ENCODE measurements at regions not wholly inside any gene's neighbourhood (a gene's known extent, or its start where the extent isn't known, plus 50 kb on each side); places are given as distances from the start of the nearest gene placed in this dataset.
"Not testable (repeated sequence)": the region's sequence is repeated elsewhere in the genome, so short reads cannot be mapped to it uniquely, and the experiment has no call there.

DNA sequence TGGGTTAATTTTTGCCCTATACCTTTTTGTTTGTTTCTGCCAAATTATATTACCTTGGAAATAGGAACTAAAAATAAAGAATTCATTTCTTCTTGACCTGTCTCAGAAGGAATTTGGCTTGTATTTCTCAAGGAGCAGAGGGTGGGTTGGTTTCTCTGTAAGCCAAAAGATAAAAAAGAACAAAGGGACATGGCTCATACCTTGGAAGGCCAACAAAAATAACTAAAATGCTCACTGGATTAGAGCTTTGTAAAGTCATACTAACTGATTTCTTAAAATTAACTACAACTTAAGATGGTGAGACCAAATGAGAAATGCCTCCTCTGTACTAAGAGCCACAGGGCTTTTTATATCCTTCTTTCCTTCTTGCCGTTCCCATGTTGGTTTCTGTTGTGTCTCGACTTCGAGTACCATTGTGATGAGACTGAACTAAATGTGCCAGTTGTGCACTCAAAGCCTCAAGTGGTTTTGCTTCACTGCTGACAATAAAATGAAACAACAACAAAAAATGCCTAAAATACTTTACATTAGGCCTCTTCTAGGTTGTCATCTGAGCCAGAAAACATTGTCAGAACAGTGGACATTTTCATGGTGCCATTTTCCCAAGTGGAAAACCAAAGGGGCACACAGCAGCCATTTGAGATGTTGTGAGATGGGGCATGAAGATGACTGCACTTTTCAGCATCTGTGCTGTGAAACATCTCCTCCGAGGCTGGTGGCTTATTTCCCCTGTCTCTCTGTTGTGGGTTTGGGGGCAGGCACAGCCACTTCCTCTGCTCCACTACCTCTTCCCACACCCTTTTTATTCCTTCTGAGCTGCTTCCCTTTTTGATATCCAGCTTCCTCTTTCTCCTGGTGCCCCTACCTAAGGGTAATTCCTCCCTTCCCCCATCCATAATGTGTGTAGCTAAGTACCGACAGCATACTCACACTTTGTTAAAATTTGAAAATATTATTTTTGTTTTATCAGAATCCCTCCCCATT lies 51.8 kb upstream of the AGR3 start:
- no peak for DNase-seq (ENCODE audit: low read depth in 2 of 2)

DNA sequence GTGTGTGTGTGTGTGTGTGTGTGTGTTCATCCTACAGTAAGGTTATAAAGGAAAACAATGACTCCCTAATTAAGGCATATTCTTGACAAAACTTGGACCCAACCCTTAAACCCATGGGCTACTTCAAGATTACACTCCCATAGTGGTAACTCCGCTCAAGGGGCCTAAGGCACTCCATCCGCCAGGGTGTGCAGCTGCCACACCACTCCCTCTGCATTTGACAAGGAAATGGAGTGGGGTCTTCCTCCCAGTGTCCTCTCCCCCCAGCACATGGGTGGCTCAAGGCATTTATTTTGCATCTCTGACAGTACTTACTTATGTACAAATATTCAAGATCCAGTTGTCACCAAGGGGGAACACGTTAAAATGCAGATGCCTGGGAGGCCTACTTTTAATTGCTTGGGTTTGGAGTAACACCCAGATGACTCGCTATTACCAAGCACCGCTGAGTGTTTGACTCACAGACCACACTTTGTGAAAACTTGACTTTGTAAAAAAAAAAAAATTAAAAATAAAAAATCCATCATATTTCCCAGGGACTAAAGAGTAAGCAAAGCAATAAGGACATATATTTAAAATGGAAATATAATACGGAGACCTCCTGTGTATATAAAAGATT lies 53.0 kb upstream of the AGR3 start:
- no peak for DNase-seq (ENCODE audit: low read depth in 2 of 2)

DNA sequence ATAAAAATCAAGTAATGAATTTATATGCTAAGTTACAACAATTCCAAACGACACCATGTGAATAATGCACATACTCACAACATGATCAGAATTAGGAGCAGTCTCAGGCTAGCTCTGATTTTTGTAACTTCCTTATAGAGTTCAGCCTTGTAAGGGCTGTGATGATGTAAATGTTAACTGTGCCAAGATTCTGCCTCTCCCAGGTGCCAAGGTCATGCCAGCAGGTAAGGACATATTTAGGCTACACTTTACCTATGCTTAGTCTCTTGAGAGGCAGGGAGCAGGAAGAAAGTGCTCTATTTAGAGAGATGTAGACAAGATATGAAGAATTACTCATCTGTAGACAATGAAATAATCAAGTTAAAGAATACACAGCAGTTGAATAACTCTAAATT lies 53.6 kb upstream of the AGR3 start:
- DNase-seq (ENCODE audit: low read depth in 2 of 2) = no peak

DNA sequence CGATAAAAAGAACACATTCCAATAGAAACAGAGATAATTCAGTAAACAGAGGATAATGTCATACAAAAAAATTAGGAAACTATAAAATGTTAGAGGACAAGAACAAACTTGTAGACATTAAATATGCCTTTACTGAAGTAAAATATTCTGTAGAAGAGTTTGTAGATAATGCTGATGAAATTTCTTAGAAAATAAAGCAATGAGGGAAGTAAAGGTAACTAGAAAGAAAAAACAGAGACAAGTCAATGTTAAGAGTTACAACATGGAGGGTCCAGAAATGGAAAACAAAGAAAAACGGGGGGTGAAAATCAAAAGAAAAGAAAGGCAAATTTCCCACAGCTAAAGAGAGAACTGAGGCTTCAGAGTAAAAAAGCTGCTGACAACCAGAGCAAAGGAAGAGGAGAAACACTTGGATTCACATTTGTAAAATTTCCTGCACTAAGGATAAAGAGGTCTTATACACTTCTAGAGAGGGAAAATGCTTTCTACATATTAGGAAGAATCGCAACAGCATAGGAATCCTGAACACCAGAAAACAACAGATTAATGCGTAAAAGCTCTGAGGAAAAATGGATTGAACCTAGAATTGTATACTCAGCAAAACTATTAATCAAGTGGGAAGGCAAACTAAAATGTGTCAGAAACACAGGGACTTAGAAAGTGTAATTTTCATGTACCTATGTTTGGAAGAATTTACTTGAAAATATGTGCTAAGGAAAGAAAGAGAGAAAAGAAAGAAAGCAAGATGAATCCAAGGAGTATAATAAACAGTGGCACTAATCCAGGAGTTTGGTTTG lies 55.0 kb upstream of the AGR3 start:
- no peak for DNase-seq (ENCODE audit: low read depth in 2 of 2)

DNA sequence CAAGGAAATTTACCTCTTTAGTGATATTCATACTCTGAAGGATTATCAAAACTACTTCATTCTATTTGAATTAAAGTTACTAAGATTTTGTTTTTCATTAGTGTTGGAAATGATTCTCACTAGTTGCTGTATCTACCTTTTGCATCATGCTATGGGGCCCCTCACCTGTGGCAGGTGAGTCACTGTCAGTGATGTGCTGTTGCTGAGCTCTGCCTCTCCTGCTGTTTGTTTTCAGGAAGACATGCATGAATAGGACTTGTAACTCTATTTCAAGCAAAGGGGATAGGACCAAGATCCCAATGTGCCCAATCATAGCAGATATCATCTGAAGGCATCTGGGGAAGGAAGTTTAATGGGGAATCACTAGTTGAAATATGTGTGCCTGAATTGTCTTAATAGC lies 57.4 kb upstream of the AGR3 start:
- no peak for DNase-seq (ENCODE audit: low read depth in 2 of 2)

DNA sequence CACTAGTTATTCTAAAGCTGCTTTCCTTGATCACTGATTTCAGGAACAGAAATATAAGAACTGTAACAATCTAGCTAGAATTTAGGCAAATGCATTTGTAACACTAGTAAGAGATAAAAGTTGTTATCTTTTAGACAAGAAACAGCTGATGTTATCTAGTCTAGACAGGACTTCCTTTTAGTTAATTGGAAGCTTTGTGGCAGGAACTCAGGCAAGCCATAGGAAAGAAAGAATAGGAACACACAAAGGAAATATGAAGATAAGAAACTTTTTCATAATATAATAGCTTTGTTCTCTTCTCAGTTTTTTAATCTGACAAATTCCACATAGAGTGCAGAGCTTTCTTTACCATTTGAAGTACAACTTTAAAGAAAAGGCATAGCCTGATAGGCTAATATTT lies 59.0 kb upstream of the AGR3 start:
- DNase-seq (ENCODE audit: low read depth in 2 of 2) = no peak

DNA sequence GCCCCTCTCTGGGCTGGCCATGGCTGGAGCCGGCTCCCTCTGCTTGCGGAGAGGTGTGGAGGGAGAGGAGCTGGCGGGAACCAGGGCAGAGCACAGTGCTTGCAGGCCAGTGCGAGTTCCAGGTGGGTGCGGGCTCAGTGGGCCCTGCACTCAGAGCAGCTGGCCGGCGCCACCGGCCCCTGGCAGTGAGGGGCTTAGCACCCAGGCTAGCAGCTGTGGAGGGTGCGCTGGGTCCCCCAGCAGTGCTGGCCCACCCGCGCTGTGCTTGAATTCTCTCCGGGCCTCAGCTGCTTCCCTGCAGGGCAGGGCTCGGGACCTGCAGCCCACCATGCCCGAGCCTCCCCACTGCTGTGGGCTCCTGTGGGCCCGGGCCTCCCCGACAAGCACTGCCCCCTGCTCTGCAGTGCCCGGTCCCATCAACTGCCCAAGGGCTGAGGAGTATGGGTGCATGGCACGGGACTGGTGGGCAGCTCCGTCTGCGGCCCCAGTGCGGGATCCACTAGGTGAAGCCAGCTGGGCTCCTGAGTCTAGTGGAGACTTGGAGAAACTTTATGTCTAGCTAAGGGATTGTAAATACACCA lies 61.2 kb upstream of the AGR3 start:
- DNase-seq (ENCODE audit: low read depth in 2 of 2) = no peak

DNA sequence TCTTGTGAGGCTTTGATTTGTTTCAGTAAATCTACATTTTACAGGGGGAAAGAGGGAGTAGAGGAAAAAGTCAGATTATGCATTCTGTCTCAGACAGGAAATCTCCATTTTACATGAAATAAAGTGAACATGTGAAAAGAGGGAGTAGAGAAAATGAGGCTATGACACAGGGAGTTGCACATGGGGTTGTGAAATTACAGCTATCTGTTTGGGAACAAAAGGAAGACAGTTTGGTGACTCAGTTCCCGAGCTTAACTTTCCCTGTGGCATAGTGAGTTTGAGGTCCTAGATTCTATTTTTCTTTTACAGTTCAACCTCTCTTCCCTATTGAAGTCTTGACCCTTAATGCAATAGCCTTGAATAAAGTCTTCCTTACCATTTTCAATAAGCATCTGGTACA lies 63.2 kb upstream of the AGR3 start:
- DNase-seq (ENCODE audit: low read depth in 2 of 2) = no peak

DNA sequence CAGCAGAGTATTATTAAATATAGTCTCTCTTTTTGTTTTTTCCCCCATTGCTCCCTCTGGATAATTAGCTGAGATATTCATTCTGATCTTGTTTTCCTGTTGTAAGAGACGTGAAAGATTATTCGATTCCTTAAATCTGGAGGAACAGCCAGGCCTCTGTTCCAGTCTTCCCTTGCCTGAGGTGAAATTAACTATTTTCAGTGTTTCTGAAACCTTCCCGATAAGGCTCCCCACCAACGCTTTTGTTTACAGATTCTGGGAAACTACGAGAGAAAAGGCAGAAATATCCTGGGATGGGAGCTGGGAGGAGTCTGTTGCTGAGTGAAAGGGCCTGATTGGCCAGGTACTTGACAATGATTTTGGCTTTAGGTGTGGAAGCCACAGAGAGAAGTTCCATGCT lies 63.6 kb upstream of the AGR3 start:
- DNase-seq (ENCODE audit: low read depth in 2 of 2) = no peak

DNA sequence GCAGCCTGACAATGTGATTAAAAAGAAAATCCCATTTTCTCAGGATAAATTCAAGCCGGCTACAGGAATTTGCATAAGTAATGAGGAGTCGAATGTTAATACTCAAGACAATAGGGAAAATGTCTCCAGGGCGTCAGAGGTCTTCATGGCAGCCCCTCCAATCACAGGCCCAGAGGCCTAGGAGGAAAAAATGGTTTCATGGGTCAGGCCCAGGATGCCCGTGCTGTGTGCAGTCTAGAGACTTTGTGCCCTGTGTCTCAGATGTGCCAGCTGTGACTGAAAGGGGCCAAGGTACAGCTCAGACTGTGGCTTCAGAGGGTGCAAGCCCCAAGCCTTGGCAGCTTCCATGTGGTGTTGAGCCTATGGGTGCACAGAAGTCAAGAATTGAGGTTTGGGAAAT lies 66.3 kb upstream of the AGR3 start:
- DNase-seq (ENCODE audit: low read depth in 2 of 2) = not testable (repeated sequence)

DNA sequence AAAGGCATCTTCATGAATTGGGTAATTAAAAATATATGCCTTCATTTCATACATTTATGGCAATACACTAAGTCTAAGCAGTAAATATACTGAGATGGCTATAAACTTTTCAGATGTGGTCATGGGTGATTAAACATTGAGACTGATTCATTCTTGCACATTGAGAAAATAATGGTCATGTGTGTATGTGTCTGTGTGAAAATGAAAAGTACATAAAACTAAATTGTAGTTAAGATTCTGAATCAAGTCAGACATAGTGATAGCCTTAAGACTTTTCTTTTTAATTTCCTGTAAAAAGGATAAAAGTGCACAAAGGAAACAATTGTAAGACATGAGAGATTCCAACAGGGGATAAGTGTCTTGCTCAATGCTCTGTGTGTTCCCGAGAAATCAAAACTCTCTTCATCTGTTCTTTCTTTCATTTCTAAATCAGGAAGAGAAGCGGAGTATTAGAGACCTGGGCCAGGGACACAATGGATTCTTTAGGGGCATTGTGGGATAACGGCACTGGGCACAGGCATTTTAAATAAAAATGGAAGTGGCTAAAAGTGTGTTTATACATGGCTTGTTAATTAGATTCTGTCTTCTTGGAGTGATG lies 69.8 kb upstream of the AGR3 start:
- DNase-seq (ENCODE audit: low read depth in 2 of 2) = no peak

DNA sequence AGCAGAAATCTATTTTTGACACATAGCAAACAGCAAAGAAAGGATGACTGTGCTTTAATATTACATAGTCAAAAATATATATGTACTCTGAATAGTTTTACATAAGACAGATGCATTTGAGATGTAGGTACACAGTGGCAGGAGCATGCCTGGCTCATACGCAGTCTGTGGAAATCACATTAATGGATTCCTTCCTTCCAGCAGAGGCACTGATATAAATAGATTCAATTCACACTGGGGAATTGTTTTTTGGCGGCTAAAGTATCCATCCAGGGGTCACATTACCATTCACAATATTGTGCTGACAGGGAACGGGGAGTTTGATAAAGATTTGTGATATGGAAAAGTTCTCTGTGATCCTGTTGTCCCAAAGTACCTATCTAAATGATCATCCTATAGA lies 72.5 kb upstream of the AGR3 start:
- DNase-seq (ENCODE audit: low read depth in 2 of 2) = no peak

DNA sequence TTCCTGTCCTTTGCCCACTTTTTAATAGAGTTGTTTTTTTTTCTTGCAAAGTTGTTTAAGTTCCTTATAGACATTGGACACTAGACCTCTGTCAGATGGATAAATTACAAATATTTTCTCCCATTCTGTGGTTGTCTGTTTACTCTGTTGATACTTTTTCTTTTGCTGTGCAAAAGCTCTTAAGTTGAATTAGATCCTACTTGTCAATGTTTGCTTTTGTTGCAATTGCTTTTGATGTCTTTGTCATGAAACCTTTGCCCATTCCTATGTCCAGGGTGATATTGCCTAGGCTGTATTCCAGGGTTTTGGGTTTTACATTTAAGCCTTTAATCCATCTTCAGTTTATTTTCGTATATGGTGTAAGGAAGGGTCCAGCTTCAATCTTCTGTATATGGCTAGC lies 76.9 kb upstream of the AGR3 start:
- no peak for DNase-seq (ENCODE audit: low read depth in 2 of 2)

DNA sequence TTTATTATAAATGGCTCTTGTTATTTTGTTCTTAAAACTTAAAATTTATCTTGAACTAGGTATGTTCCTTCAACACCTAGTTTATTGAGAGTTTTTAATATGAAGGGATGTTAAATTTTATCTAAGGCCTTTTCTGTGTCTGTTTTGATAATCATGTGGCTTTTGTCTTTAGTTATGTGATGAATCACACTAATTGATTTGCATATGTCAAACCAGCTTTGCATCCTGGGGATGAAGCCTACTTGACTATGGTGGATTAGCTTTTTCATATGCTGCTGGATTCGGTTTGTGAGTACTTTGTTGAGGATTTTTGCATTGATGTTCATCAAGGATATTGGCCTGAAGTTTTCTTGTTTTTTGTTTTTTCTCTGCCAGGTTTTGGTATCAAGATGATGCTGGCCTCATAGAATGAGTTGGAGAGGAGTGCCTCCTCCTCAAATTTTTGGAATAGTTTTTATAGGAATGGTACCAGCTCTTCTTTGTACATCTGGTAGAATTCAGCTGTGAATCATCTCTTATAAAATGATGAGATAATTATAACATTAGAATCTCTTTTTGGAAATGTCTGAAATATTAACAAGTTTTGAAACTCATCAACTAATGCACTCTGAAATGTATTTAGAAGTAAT lies 78.7 kb upstream of the AGR3 start:
- no peak for DNase-seq (ENCODE audit: low read depth in 2 of 2)

DNA sequence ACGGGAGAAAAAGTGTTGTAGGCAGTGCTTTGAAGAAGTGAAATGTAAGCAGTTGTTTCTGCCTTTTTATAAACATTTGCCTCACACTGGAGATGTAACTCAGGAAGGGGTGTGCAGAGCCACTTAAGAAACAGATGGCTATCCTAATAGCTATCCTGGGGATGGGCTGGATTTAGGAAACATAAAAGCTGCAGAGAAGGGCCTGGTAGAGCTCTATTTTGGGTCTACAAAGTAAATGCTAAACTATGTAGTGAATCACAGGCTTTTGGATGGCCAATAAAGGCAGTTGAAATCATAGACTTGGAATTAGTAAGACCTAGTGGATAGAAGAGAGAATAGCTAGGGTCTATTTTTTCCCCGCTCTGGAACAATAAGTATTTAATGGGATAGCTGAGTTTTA lies 79.9 kb upstream of the AGR3 start:
- no peak for DNase-seq (ENCODE audit: low read depth in 2 of 2)

DNA sequence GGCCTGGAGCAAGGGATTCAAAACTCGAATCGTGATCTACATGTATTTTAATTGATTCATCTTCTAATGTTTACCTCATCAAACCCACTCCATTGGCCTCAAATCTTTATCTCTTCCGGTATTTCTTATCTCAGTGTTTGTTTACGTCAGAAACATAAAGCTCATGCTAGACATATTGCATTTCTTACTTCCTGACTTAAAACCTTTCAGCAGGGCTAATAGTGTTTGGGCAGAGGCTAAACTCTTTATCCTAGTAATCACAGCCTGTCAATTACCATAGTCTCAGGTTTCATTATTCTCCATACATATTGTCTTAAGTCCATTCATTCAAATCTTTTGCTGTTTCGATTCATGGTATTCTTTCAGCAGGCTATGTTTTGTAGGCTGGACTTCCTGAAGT lies 81.3 kb upstream of the AGR3 start:
- no peak for DNase-seq (ENCODE audit: low read depth in 2 of 2)

DNA sequence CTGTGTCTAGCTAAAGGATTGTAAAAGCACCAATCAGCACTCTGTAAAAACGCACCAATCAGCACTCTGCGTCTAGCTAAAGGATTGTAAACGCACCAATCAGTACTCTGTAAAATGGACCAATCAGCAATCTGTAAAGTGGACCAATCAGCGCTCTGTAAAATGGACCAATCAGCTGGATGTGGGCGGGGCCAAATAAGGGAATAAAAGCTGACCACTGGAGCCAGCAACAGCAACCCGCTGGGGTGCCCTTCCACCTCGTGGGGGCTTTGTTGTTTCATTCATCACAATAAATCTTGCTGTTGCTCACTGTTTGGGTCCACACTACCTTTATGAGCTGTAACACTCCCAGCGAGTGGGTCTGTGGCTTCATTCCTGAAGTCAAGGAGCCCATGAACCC lies 83.9 kb upstream of the AGR3 start:
- DNase-seq (ENCODE audit: low read depth in 2 of 2) = not testable (repeated sequence)

DNA sequence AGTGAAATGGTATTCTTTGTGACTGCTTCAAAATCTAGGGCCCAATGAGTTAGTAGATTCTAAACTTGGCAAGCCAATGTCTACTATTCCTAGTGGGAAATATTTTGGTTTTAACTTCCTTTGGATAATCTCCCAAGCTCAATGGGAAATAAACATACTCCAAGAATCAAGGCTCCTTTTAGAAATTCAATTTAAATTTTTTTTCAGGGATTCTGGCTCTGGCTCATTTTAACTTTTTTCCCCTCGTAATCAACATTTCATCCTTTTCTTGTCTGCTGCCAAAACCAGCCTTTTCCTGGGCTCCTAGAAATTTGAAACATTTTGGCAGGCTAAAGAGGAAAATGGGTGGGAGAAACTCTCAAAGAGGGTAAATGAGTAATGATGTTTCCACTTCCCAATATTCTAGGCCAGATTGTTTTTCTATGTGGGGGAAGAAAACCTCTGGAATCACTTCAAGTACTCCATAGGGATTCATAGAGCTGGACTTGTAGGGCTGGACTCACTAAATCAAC lies 85.6 kb upstream of the AGR3 start:
- DNase-seq (ENCODE audit: low read depth in 2 of 2) = no peak

DNA sequence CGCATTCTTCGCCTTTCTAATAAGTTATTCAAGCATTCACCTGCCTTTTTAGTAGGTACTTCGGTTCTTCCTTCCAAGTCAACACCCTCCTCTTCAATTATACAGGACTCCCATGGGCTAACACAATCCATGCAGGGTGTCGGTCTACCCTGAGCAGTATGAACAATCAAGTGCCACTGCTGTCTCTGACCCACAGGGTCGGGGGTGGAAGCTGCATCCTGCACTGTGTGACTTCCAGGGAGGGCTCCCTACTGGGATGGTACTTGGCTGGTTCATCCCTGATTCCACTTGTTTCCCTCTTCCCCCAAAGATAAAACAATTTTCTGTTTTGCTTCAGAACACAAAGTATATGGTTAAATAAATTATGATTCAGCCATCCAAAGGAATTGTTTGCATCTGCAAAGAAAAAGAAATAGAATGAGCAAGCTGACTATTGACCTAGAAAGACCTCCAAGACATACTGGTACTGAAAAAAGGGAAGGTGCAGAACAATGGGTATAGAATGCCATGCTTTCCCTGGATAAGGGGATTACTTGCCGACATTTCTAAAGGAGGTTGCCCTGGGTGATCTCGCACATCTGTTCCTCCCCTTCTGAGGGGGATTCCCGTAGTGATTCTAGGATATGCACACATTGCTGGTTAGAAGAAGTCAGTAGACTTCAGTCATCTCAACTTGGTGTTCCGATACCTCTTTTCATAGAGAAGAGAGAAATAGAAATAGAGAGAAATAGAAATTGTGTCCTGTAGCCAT lies 89.1 kb upstream of the AGR3 start:
- DNase-seq (ENCODE audit: low read depth in 2 of 2) = no peak

DNA sequence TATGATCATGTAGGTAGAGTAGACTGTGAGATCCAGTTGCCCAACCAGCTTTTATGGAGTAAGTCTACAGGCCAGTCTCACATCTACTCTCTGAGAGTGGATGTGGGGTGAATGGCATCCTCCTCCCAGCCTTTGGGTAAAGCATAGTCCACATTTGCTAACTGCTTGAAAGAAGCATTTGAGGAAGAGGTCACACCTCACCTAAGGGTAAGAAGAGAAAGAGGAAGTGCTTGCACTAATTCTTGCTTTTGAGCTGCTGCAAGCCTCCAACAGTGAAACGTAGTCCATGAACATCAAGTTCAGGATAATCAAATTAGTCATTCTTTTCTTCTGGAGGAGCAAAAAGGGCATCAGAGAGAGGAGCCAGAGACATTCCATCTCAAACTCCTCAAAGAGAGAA lies 93.9 kb upstream of the AGR3 start:
- no peak for DNase-seq (ENCODE audit: low read depth in 2 of 2)
